ENCODE measurements at regions not wholly inside any gene's neighbourhood (a gene's known extent, or its start where the extent isn't known, plus 50 kb on each side); places are given as distances from the start of the nearest gene placed in this dataset.

DNA sequence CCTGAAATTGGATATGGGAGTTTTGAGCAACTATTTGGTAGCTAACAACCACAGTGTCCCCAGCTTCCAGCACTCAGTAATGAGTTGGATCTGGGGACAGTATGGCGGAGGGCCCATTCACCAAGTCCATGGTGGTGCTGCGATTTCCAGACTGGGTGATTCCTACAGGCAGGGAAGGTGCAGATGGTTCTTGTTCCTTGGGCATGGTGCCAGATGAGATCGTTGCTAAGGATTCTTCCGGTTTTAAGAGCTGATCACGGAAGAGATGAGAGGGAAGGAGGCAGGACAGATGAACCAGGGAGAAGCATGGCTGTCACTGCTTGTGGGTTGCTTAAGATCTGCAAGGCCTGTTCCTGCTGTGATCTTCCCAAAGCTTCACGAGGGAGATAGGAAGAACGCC lies 380.3 kb downstream of the TCERG1L start:
- TF ChIP-seq, protein P1, sequence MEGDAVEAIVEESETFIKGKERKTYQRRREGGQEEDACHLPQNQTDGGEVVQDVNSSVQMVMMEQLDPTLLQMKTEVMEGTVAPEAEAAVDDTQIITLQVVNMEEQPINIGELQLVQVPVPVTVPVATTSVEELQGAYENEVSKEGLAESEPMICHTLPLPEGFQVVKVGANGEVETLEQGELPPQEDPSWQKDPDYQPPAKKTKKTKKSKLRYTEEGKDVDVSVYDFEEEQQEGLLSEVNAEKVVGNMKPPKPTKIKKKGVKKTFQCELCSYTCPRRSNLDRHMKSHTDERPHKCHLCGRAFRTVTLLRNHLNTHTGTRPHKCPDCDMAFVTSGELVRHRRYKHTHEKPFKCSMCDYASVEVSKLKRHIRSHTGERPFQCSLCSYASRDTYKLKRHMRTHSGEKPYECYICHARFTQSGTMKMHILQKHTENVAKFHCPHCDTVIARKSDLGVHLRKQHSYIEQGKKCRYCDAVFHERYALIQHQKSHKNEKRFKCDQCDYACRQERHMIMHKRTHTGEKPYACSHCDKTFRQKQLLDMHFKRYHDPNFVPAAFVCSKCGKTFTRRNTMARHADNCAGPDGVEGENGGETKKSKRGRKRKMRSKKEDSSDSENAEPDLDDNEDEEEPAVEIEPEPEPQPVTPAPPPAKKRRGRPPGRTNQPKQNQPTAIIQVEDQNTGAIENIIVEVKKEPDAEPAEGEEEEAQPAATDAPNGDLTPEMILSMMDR (IDR thresholded peaks at IDR 0.05), result no peak
- TF ChIP-seq POLR2AphosphoS5 (IDR thresholded peaks at IDR 0.05) (no peak), POLR2A (IDR thresholded peaks at IDR 0.05) (no peak)
